ENCODE measurements at regions not wholly inside any gene's neighbourhood (a gene's known extent, or its start where the extent isn't known, plus 50 kb on each side); places are given as distances from the start of the nearest gene placed in this dataset.
A peak's percentile ranks its signal among the peaks of the same experiment; 100 is the strongest.

DNA sequence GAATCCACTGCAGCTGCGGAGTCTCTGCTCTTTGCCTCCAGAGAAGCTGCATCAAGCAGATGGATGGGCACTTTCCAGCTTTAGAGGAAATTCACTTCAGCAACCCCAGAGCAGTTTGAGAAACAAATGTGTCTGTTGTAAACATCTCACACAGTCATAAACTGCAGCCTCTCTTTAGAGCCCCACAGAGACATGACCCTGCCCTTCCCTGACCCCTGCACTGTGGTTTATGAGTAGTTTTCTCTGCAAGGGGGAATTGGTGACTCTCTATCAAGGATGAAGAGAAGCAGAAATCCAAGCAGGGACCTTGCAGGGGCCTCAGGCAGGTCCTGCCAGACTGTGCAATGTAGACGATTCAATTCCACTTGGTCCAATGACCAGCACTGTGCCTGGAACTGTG, 160.2 kb downstream of the SH2D4B start:
- DNase-seq (ENCODE audit: low spot score) = no peak
- TF ChIP-seq CTCF (IDR thresholded peaks at IDR 0.05; ENCODE audit: borderline replicate concordance, control extremely low read depth, extremely low read depth, insufficient read depth, missing control alignments) = no peak
- in situ Hi-C loops (cut with MboI; ENCODE audit: low sequenced_read_pairs, unreplicated experiment) = no loop called here

DNA sequence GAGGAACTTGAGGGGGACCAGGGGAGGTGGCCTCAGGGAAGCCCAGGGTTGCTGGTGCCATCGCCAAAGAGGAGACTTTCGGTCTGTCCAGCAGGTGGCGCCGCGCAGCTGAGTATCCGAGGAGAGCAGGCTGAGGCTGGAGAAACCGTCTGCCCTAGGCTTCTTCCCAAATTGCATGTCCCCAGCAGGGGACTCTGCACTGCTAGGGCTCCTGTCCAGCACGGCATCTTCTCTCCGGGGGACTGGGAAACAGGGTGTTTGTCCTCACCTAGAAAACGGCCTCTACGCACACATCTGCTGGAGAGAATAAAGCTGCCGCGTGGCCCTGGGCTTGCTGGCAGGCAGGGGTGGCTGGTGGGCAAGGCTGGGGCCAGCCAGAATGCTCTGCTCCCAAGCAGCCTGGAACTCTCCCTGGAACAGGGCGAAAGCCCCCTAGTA, 161.9 kb downstream of the SH2D4B start:
- in situ Hi-C loops (cut with MboI; ENCODE audit: low sequenced_read_pairs, unreplicated experiment) = no loop called here
- peak; percentile 91 for TF ChIP-seq CTCF (IDR thresholded peaks at IDR 0.05; ENCODE audit: borderline replicate concordance, control extremely low read depth, extremely low read depth, insufficient read depth, missing control alignments)
- peak; percentile 82 for DNase-seq (ENCODE audit: low spot score)

DNA sequence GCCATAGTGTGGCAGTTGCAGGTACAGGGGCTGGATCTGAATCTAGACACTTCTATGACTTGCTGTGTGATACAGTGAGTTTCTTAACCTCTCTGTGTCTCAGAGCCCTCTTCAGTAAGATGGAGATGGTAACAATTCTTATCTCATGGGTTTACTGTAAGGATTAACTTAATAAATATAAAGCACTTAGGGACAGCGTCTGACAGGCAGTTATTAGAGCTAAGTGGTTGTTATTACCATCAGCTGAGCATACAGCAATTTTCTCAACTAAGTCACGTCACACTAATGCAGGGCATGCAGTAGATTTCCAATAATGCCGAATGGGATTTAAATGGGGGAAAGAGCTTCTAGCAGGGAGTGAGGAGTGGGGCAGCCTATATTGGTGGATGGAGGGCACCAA, 162.6 kb downstream of the SH2D4B start:
- in situ Hi-C loops (cut with MboI; ENCODE audit: low sequenced_read_pairs, unreplicated experiment) = no loop called here
- DNase-seq (ENCODE audit: low spot score) = no peak
- no peak for TF ChIP-seq CTCF (IDR thresholded peaks at IDR 0.05; ENCODE audit: borderline replicate concordance, control extremely low read depth, extremely low read depth, insufficient read depth, missing control alignments)

DNA sequence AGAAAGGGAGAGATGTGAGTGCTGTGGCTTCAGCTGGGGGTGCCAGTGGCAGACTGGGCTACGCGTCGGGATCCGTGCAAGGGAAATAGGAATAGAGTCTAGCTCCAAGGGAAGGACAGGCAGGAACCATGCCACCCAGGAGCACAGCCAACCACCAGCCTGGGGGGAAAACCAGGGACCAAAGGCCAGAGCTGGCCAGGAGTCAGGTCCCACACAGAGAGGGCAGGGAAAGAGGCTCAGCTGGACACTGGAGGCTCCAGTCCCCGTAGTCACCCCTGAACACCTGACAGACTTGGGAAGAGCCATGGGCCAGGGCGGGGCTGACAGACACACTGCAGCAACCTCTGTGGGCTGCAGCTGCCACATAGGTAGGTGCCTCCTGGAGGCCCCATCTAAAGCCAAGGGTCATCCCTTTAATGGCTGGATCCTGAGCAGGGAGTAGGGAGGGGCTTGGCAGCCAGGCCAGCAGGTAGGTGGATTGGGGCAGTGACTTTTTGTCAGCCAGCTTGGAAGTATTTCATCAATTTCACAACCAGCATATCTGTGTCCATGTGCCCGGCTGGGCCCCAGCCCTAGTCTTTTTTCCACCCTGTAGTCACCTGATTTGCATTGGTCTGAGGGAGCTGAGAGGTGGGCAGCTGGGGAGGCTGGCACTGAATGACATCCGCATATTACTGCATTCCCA, 163.2 kb downstream of the SH2D4B start:
- in situ Hi-C loops (cut with MboI; ENCODE audit: low sequenced_read_pairs, unreplicated experiment) = no loop called here
- no peak for DNase-seq (ENCODE audit: low spot score)
- TF ChIP-seq CTCF (IDR thresholded peaks at IDR 0.05; ENCODE audit: borderline replicate concordance, control extremely low read depth, extremely low read depth, insufficient read depth, missing control alignments) = no peak

GRCh38 chr10:80701706-80702105, 164.0 kb downstream of the SH2D4B start:
- in situ Hi-C loops (cut with MboI; ENCODE audit: low sequenced_read_pairs, unreplicated experiment) = no loop called here
- no peak for DNase-seq (ENCODE audit: low spot score)
- no peak for TF ChIP-seq CTCF (IDR thresholded peaks at IDR 0.05; ENCODE audit: borderline replicate concordance, control extremely low read depth, extremely low read depth, insufficient read depth, missing control alignments)

DNA sequence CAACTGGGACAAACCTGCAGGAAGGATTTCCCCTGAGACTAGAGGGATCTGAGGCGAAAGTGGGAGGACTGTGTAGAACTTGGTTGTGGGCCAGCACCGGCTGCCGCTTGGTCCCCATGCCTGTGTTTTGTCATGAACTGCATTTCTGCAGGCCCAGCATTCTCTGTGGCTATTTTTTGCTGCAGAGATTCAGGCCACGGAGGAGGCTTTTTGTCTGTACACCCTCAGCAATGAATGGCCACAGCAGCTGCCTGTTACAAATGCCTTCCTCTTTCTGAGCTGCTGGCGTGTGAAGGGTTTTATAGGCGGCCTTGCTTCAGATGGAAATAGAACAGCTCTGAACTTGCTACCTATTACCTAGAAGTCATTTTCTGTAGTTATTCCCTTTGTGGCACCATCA, 164.4 kb downstream of the SH2D4B start:
- in situ Hi-C loops (cut with MboI; ENCODE audit: low sequenced_read_pairs, unreplicated experiment) = no loop called here
- TF ChIP-seq CTCF (IDR thresholded peaks at IDR 0.05; ENCODE audit: borderline replicate concordance, control extremely low read depth, extremely low read depth, insufficient read depth, missing control alignments) = no peak
- no peak for DNase-seq (ENCODE audit: low spot score)

Data from GM13976 (cell line).